ENCODE measurements at regions not wholly inside any gene's neighbourhood (a gene's known extent, or its start where the extent isn't known, plus 50 kb on each side); places are given as distances from the start of the nearest gene placed in this dataset.

- Histone ChIP-seq H3K4me2 (ENCODE audit: control insufficient read depth, extremely low read depth, insufficient read depth, low read depth, low read length) (no peak overlapping the region), H4K20me1 (ENCODE audit: control insufficient read depth, extremely low read depth, insufficient read depth, low read length) (no peaks in the 10 kb centered on the region), H3K36me3 (ENCODE audit: control insufficient read depth in 2 of 2, extremely low read depth in 1 of 2, insufficient read depth in 2 of 2, low read length in 2 of 2) (no peaks in the 10 kb centered on the region), H3K79me2 (ENCODE audit: control insufficient read depth, insufficient read depth, low read length) (no peaks in the 10 kb centered on the region), H3K27ac (ENCODE audit: control insufficient read depth, insufficient read depth, low read length) (no peak overlapping the region), H2AFZ (ENCODE audit: control insufficient read depth, low read length) (no peak overlapping the region), H3K9ac (ENCODE audit: control insufficient read depth, extremely low read depth, insufficient read depth, low read length) (no peak overlapping the region), H3K9me1 (ENCODE audit: control insufficient read depth, extremely low read depth, insufficient read depth, low read length) (no peaks in the 10 kb centered on the region), H3K9me3 (ENCODE audit: control insufficient read depth, low read depth, low read length) (no peaks in the 10 kb centered on the region), H3K27me3 (ENCODE audit: control insufficient read depth, extremely low read depth, insufficient read depth, low read length) (peaks cover 3% of the 10 kb centered on the region), H3K4me1 (ENCODE audit: control insufficient read depth, extremely low read depth, insufficient read depth, low read length) (no peaks in the 10 kb centered on the region), H3K4me3 (ENCODE audit: control insufficient read depth in 2 of 3, extremely low read depth in 1 of 3, insufficient read depth in 2 of 3, low read depth in 1 of 3, low read length in 3 of 3) (no peak overlapping the region)
- dilution Hi-C loops (cut with MboI; ENCODE audit: extremely low pct_ligation_motif_present, low sequenced_read_pairs): no loop called here
- DNase-seq (ENCODE audit: low read depth, low spot score) (no peak), FAIRE-seq (no peak)
- TF ChIP-seq EZH2 (IDR thresholded peaks at IDR 0.05; ENCODE audit: low read length): no peak
- no peak for TF ChIP-seq CTCF (optimal IDR thresholded peaks at IDR 0.05 in 1 of 3, IDR thresholded peaks at IDR 0.05 in 1 of 3, conservative IDR thresholded peaks at IDR 0.05 in 1 of 3; ENCODE audit: extremely low read depth in 1 of 3, insufficient read depth in 2 of 3, low read length in 3 of 3)
Measured at GRCh38 chr5:72630081-72630480, 122.9 kb upstream of the ZNF366 start.

- no peaks in the 10 kb centered on the region for H3K36me3 ChIP-seq (ENCODE audit: control insufficient read depth in 2 of 2, extremely low read depth in 1 of 2, insufficient read depth in 2 of 2, low read length in 2 of 2)
- no peak overlapping the region for H3K27ac ChIP-seq (ENCODE audit: control insufficient read depth, insufficient read depth, low read length)
- H4K20me1 ChIP-seq (ENCODE audit: control insufficient read depth, extremely low read depth, insufficient read depth, low read length): no peaks in the 10 kb centered on the region
- H3K79me2 ChIP-seq (ENCODE audit: control insufficient read depth, insufficient read depth, low read length): no peaks in the 10 kb centered on the region
- dilution Hi-C loops (cut with MboI; ENCODE audit: extremely low pct_ligation_motif_present, low sequenced_read_pairs): no loop called here
- FAIRE-seq (no peak), DNase-seq (ENCODE audit: low read depth, low spot score) (no peak)
- H3K9ac ChIP-seq (ENCODE audit: control insufficient read depth, extremely low read depth, insufficient read depth, low read length): no peak overlapping the region
- H3K4me2 ChIP-seq (ENCODE audit: control insufficient read depth, extremely low read depth, insufficient read depth, low read depth, low read length): no peak overlapping the region
- H2AFZ ChIP-seq (ENCODE audit: control insufficient read depth, low read length): no peak overlapping the region
- no peaks in the 10 kb centered on the region for H3K9me3 ChIP-seq (ENCODE audit: control insufficient read depth, low read depth, low read length)
- no peak overlapping the region for H3K4me3 ChIP-seq (ENCODE audit: control insufficient read depth in 2 of 3, extremely low read depth in 1 of 3, insufficient read depth in 2 of 3, low read depth in 1 of 3, low read length in 3 of 3)
- TF ChIP-seq CTCF (optimal IDR thresholded peaks at IDR 0.05 in 1 of 3, IDR thresholded peaks at IDR 0.05 in 1 of 3, conservative IDR thresholded peaks at IDR 0.05 in 1 of 3; ENCODE audit: extremely low read depth in 1 of 3, insufficient read depth in 2 of 3, low read length in 3 of 3): no peak
- no peak for TF ChIP-seq EZH2 (IDR thresholded peaks at IDR 0.05; ENCODE audit: low read length)
- H3K9me1 ChIP-seq (ENCODE audit: control insufficient read depth, extremely low read depth, insufficient read depth, low read length): no peaks in the 10 kb centered on the region
- peaks cover 3% of the 10 kb centered on the region for H3K27me3 ChIP-seq (ENCODE audit: control insufficient read depth, extremely low read depth, insufficient read depth, low read length)
- no peaks in the 10 kb centered on the region for H3K4me1 ChIP-seq (ENCODE audit: control insufficient read depth, extremely low read depth, insufficient read depth, low read length)
Measured at GRCh38 chr5:72628771-72629371, 121.7 kb upstream of the ZNF366 start.
